HG02571 (cell line): ENCODE measurements at regions not wholly inside any gene's neighbourhood (a gene's known extent, or its start where the extent isn't known, plus 50 kb on each side); places are given as distances from the start of the nearest gene placed in this dataset.

Source experiments
- ATAC-seq: cut with Tn5 transposase; IDR thresholded peaks from one replicate; pipeline ENCODE4 v1.9.1; 2021; ENCODE audit warnings: mild to moderate bottlenecking, moderate library complexity; ENCODE audit not compliant: unreplicated experiment

GRCh38 chr1:87903242-87903641 lies 574.6 kb downstream of the LMO4 start:
- ATAC-seq: no peak

DNA sequence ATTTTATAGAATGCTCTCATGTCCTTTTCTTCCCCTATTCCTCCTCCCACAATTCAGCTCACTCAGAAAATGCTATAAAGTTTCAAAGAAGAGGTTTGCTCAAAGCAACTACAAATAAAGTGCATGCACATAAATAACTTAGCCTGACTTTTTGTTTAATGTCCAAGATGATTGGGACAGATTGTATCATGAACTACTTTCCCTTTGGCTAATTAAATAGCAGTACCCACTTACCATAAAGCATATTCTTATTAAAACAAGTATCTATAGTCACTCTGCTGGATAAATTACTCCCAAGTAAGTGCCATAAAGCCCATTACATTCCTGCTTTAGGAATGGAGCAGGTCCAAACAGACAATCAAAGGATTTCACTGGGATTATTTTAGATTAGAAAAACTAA lies 576.0 kb downstream of the LMO4 start:
- no peak for ATAC-seq

DNA sequence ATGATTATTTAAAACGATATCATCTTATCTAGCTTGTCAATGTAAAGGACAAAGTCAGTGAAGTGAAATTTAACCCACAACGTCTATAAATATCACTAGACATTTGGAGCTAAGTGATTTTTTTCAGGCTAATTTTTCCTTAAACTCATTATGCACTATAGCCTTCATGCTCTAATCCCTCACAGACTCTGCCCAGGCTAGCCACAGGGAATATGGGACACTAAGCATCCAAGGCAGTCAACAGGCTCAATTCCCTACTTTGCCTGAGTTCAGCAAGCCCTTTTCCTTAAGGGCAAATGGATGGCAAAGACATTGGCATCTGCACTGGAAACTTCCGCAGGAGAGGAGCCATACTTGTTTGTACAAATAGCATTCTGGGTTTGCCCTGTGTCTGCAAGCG lies 577.0 kb downstream of the LMO4 start:
- ATAC-seq: no peak

DNA sequence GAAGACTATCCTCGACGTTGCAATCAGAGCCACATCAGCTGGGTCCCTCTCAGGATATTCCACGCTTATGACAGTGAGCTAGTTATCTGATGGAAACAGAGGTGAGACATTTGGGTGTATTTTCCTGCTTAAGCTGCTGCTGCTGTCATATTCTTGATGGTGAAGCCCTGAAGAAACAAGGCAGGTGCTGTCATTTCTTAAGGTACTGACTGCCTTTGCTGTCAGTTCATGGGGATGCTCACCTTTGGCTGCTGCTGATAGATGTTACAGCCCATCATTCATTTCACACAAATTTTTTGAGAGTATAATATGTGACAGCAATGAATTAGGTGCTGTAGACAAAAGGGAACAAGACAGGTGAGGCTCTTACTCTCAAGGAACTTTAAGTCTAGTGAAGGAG lies 577.4 kb downstream of the LMO4 start:
- no peak for ATAC-seq

GRCh38 chr1:87913361-87913760 lies 584.7 kb downstream of the LMO4 start:
- ATAC-seq: no peak

GRCh38 chr1:87914396-87914795 lies 585.7 kb downstream of the LMO4 start:
- ATAC-seq: no peak

GRCh38 chr1:87915771-87916170 lies 587.1 kb downstream of the LMO4 start:
- ATAC-seq: no peak

DNA sequence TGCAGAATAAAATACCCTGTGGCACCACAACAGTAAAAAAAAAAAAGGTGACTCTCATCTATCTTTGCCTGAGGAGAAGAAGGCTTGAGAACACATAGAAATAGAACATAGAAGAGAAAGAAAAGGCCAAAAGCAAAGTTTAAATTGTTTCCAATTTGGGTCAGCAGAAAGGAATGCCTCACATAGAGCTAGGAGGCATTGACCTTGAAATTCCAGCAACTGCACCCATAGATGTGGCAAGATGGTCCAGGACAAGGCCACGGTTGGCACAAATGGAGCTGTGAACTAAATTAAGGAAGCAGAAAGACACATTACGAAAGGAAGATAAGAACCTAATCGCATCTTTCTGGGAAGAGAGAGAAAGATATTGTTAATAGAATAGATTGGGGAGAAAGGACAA lies 588.3 kb downstream of the LMO4 start:
- ATAC-seq: no peak

DNA sequence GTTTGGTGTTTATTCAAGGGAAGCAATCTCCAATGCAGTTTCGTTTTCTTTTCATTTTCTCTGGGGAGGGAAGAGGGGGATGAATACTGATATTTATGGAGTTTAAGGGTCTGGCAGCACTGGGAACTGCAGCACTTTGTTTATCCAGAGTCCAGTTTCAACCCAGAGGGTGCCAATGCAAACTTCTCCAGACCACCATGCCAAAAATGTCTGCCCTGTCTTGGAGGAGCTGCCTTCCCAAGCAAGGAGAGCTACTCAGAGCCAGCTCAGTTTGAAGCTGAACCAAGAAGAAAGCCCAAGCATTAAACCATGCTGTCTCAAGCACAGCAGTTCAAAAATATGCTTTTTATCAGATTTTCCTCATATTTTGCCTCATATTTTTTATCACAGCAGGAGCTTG lies 589.7 kb downstream of the LMO4 start:
- ATAC-seq: no peak

DNA sequence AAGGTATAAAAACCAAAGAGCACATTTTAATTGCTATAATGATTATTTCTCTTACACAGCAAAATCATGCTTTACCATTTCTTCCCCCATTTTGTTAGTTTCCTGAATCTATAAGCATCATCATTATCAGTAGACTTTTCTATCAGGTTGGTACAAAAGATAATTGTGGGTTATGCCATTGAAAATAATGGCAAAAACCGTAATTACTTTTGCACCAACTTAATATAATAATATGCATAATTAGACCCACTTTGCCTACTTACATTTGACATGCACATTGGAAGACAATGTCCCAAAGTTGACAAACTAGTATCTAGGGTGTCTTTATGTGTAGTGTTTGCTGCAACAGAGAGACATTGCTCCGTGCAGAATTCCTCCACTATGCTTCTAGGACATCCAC lies 594.2 kb downstream of the LMO4 start:
- no peak for ATAC-seq

- no peak for ATAC-seq
Measured at GRCh38 chr1:87926131-87926830, 597.6 kb downstream of the LMO4 start.

GRCh38 chr1:87926921-87927320 lies 598.2 kb downstream of the LMO4 start:
- no peak for ATAC-seq

DNA sequence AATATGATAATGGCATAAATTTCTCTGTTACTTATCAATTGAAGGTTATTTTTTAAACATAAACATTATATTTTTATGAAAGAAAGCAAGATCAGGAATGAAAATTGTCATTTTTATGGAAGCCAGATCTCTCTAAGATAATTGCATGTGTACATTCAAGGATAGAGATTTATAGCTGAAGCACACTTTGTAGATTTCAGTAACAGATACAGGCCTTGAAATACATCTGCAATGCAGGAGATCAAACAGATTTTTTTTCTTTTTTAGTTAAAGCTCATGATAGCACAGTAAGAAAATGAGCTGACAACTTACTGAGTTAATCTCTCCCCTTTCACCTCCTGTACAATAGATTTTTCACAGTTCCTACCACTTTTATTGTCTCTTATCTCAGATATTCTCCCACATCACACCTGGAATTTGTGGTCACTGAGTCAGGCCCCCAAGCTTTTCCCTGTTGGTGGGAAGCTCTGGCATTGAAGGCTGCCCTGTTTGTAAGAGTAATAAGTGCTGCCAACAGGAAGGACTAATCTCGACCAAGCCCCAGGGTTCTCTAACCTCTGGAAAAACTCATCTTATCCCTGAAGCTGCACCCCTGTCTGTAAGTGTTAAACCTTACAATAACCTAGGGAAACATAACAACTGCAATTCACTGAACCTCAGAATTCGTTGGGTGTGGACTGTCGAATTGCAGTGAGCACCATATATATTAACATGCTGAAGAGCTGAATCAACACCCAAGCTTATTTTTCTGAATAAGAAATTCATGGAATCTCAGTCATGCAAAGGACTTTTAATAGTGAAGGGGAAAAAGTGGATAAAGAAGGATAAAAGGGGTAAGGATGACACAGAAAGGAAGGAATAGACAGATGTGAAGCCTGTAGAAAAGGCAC lies 599.0 kb downstream of the LMO4 start:
- no peak for ATAC-seq

DNA sequence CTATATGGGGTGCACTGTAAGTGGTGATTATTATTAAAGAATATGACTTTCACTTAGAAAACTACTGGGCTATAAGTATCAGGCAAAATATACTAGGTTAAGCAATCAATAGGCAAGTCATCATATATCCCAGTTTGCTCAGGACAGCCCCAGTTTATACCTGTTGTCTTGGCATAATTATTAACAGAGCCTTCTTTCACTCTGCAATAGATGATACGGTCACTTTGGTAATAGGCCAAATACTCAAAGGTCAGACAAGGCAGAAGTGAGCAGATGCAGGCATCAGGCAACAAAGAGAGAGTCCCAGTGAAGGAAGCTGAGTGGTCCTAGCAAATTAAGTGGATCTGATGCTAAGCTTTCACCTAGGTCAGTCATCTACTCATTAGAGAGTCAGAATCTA lies 599.9 kb downstream of the LMO4 start:
- no peak for ATAC-seq

DNA sequence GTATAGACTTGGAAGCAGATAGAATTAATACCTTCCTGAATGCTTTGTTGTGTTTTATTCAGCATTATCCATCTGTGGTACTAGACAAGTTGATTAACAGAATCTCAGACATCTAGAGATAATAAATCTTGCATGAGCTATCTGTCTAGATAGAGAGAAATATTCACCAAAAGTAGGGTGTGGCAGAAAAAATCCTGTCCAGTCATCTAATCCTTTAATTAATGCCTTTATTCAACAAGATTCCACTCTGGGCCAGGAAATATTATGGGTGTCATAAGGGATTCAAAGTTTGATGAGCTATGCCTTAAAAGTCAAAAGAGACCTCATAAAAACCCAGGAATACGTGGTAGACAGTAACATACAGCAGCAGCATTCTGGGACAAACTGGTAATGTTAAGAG lies 601.2 kb downstream of the LMO4 start:
- ATAC-seq: no peak

- ATAC-seq: no peak
Measured at GRCh38 chr1:87930796-87931195, 602.1 kb downstream of the LMO4 start.

- ATAC-seq: no peak
Measured at GRCh38 chr1:87933171-87933570, 604.5 kb downstream of the LMO4 start.

DNA sequence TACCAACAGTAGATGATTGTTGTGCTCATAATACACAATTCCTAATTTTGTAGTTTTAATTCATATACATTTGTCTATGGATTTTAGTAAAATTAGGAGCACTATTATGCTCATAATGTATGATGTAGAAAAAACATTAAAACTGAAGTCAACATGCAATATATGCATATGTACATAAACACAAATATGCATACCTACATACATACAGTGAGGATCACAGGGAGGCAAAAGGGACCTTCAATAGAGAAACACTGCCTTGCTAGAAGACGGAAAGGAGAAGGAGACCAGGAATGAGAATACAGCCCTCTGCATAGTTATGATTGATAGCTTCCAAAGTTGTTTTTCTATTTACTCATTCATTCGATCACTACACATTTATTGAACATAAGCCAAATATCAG lies 606.5 kb downstream of the LMO4 start:
- no peak for ATAC-seq

DNA sequence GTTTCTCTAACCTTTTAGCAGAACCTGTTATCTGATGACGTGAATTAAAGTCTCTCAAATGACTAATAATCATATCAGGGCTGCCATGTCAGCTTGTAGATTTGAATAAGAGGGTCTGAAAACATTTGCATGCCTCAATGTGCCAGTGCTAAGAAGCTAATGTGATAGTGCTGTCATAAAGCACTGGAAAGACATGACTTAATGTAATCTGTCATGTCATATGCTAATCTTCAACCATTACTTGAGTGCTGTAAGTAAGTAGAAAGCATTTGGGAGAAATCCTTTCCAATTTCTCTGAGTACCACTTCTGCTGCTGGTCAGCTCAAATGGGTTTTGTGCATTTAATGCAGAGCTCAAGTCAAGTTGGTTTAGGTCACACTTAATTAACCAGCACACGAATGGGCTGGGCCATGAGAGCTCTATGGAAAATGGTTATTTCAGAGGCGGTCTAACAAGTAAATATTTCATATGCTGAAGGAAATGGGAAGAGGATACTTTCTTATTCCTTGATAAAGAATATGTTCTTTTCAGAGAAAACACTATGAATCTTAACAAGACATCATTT lies 609.2 kb downstream of the LMO4 start:
- no peak for ATAC-seq

DNA sequence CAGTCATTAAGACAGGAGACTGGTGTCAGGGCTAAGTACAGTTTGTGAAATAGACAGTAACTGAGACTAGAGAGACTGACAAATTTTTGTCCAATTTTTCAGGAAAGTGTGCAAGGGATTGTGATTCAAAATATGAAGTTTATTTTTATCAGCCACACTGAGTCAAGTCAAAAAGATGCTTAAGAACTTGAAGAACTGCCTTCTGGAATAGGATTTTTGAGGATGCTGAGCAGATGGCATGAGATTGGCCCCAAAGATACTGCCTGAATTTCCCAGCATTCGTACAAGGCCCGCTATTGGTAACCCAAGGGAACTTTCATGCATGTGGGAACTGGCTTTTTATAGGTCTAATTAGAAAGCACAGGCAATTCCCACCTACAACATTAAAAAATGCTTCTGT lies 610.0 kb downstream of the LMO4 start:
- ATAC-seq: no peak

- ATAC-seq: no peak
Measured at GRCh38 chr1:87939444-87939843, 610.8 kb downstream of the LMO4 start.

DNA sequence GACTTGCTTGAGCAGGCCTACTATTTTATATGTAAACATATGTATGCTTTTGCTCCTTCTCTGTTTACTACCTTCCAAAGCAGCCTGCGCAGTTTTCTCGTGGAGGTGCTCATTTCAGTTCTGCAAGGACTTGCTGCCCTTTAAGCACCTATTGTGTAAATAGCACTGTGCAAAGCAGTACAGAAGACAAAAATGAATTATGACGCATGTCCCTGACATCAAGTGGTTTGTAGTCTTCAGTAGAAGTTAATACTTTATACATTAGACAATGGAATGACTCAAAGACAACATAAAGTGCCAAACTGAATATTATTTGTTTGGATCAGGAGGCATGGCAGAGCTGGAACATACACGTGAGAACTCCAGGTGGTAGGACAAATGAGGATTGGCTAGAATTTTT lies 611.7 kb downstream of the LMO4 start:
- ATAC-seq: no peak
